Esophagus muscularis mucosa (tissue), 4 donors: ENCODE measurements at regions not wholly inside any gene's neighbourhood (a gene's known extent, or its start where the extent isn't known, plus 50 kb on each side); places are given as distances from the start of the nearest gene placed in this dataset.

ENCODE experiments used
- DNase-seq: peaks from one replicate; pipeline ENCODE4 v3.0.0-alpha.2; 2017; ENCODE audit errors: extremely low spot score
- H3K27ac ChIP-seq, 4 donors: fragments of 200-600 bp; sonication (generic); replicated peaks in 1 of 4; 1 replicate in 3 of 4; 2 replicates in 1 of 4; pipeline ENCODE4 v1.5.1; 2016 to 2019; ENCODE audit warnings: mild to moderate bottlenecking in 1 of 4
- H3K27me3 ChIP-seq, 4 donors: fragments of 200-600 bp; sonication (generic); one replicate each; pipeline versions ENCODE4 v1.5.1 to v1.6.0; 2016 to 2019
- H3K36me3 ChIP-seq, 4 donors: fragments of 200-600 bp; sonication (generic); one replicate each; pipeline ENCODE4 v1.5.1; 2016 to 2019
- H3K4me1 ChIP-seq, 4 donors: fragments of 200-600 bp; sonication (generic); one replicate each; pipeline ENCODE4 v1.5.1; 2016 to 2019
- H3K4me3 ChIP-seq, 4 donors: fragments of 200-600 bp; sonication (generic); 1 replicate in 2 of 4; 2 replicates in 2 of 4; pipeline ENCODE4 v1.5.1; 2016 to 2019; ENCODE audit warnings: mild to moderate bottlenecking in 4 of 4, moderate library complexity in 1 of 4
- H3K9me3 ChIP-seq, 4 donors: fragments of 200-600 bp; sonication (generic); 1 replicate in 3 of 4; 2 replicates in 1 of 4; pipeline ENCODE4 v1.5.1; 2016 to 2019
- EP300 ChIP-seq: sonication (generic); formaldehyde crosslinking; IDR thresholded peaks from one replicate; pipeline ENCODE4 v1.6.1; 2017; ENCODE audit warnings: antibody characterized with exemption
- POLR2A ChIP-seq: fragments of 450-650 bp; IDR thresholded peaks from one replicate; pipeline ENCODE4 v1.6.1; 2017; ENCODE audit warnings: antibody characterized with exemption, moderate library complexity, mild to moderate bottlenecking, low read depth
- POLR2AphosphoS5 ChIP-seq, 2 donors: sonication (generic); formaldehyde crosslinking; IDR thresholded peaks; one replicate each; pipeline ENCODE4 v1.6.1; 2017; ENCODE audit warnings: antibody characterized with exemption in 2 of 2
- WGBS: methylation state at CpG from one replicate; pipeline ENCODE4 v1.1.5; 2018; 5-methylcytosine and 5-hydroxymethylcytosine counted together
- intact Hi-C: fragments of 100-400 bp; cut with DNase I; formaldehyde crosslinking; loops from one replicate; pipeline ENCODE4 v1.15.1; 2023
- TF ChIP-seq, protein P1 (sequence below), 3 experiments: fragments of 200-600 bp in 2 of 3; fragments of 450-650 bp in 1 of 3; sonication (generic) in 2 of 3; IDR thresholded peaks; one replicate each; pipeline ENCODE4 v1.5.1; 2017 to 2019; ENCODE audit warnings: antibody characterized with exemption in 3 of 3, mild to moderate bottlenecking in 2 of 3, moderate library complexity in 1 of 3

DNA sequence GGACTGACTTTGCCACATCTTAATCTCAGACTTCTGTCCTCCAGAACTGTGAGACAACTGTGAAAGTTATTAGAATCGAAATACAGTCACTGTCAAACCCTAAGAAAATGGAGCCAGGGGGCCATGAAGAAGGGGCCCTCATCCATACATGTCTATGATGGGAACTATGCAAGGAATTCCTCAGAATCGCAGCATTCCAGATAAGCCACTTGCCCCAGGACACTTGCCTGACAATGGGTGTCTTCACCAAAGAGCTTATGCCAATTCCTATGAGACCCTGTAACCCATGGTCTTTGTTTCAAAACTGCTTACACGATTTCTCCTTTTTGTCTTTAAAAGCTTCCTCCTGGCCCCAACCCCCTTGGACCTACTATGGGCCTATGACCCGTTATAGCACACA lies 90.4 kb upstream of the FOXP4 start:
- no peak overlapping the region for H3K27ac ChIP-seq
- no peak for TF ChIP-seq POLR2AphosphoS5 (IDR thresholded peaks at IDR 0.05)
- TF ChIP-seq POLR2A, result no peak
- TF ChIP-seq, protein P1, sequence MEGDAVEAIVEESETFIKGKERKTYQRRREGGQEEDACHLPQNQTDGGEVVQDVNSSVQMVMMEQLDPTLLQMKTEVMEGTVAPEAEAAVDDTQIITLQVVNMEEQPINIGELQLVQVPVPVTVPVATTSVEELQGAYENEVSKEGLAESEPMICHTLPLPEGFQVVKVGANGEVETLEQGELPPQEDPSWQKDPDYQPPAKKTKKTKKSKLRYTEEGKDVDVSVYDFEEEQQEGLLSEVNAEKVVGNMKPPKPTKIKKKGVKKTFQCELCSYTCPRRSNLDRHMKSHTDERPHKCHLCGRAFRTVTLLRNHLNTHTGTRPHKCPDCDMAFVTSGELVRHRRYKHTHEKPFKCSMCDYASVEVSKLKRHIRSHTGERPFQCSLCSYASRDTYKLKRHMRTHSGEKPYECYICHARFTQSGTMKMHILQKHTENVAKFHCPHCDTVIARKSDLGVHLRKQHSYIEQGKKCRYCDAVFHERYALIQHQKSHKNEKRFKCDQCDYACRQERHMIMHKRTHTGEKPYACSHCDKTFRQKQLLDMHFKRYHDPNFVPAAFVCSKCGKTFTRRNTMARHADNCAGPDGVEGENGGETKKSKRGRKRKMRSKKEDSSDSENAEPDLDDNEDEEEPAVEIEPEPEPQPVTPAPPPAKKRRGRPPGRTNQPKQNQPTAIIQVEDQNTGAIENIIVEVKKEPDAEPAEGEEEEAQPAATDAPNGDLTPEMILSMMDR (IDR thresholded peaks at IDR 0.05), result no peak
- TF ChIP-seq EP300, result no peak
- H3K4me3 ChIP-seq, result no peak overlapping the region
- 77% methylated on average over 4 of the region's 4 CpGs for WGBS
- H3K9me3 ChIP-seq, result no peaks in the 10 kb centered on the region
- DNase-seq, result no peak
- intact Hi-C loops, result no loop called here
- H3K27me3 ChIP-seq, result no peaks in the 10 kb centered on the region
- H3K4me1 ChIP-seq, result peaks cover 16 to 46% (median 28%) of the 10 kb centered on the region in 4 donors
- no peaks in the 10 kb centered on the region for H3K36me3 ChIP-seq

DNA sequence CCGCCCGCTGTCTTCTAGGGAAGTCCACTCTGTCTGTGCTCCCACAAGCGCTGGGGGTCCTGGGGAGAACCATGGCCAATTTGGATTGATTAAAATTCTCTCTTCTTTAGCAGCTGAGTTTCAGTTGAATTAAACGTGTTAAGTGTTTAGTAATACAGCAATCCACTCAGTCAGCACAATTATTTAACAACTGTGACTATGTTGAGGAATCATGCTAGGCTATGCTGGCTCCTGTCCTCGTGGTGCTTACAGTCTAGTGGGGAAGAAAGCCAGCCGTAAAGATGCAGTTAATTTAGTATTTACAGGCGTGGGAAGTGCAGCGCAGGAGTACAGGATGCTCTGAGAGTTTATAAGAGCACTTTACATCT lies 88.9 kb upstream of the FOXP4 start:
- 89% methylated on average over 8 of the region's 8 CpGs for WGBS
- TF ChIP-seq EP300 (no peak), POLR2A (no peak), POLR2AphosphoS5 (IDR thresholded peaks at IDR 0.05) (no peak)
- TF ChIP-seq, protein P1 (IDR thresholded peaks at IDR 0.05), result no peak
- DNase-seq, result no peak
- intact Hi-C loops, result no loop called here
- H3K9me3 ChIP-seq, result no peaks in the 10 kb centered on the region
- H3K4me1 ChIP-seq, result peaks cover 2 to 32% (median 13%) of the 10 kb centered on the region in 4 donors
- H3K36me3 ChIP-seq, result no peaks in the 10 kb centered on the region
- H3K4me3 ChIP-seq, result no peak overlapping the region
- no peak overlapping the region for H3K27ac ChIP-seq
- no peaks in the 10 kb centered on the region for H3K27me3 ChIP-seq

DNA sequence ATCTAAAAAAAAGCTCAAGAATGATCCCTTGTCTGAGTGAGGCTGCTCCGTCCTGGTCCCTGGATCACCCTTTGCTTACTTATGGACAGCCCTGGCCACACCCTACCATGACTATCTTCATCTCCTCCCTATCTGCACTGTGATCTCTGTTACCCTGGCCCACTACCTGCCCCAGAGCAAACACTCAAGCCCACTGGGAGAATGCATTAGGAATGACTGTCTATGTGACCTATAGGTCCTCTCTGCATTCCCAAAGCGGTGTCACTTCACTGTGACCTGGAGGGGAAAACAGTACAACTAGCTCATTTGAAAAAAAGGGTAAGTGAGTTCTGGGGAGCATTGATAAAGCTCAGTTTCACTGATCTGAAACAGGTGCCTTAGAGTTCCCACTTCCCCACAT lies 86.4 kb upstream of the FOXP4 start:
- Histone ChIP-seq H3K4me1 (peaks cover 0 to 20% (median 7%) of the 10 kb centered on the region in 4 donors), H3K9me3 (no peaks in the 10 kb centered on the region), H3K36me3 (no peaks in the 10 kb centered on the region), H3K27me3 (peaks cover 0 to 8% (median 0%) of the 10 kb centered on the region in 4 donors), H3K4me3 (no peak overlapping the region), H3K27ac (no peak overlapping the region)
- intact Hi-C loops, result loop anchor here (10.0 kb wide), 1 partner anchor 225 kb away; no protein-coding TSS in a partner anchor
- DNase-seq, result no peak
- TF ChIP-seq POLR2AphosphoS5 (IDR thresholded peaks at IDR 0.05) (no peak), POLR2A (no peak), EP300 (no peak)
- TF ChIP-seq, protein P1 (IDR thresholded peaks at IDR 0.05), result no peak
- WGBS, result 91% methylated on average over 2 of the region's 2 CpGs

DNA sequence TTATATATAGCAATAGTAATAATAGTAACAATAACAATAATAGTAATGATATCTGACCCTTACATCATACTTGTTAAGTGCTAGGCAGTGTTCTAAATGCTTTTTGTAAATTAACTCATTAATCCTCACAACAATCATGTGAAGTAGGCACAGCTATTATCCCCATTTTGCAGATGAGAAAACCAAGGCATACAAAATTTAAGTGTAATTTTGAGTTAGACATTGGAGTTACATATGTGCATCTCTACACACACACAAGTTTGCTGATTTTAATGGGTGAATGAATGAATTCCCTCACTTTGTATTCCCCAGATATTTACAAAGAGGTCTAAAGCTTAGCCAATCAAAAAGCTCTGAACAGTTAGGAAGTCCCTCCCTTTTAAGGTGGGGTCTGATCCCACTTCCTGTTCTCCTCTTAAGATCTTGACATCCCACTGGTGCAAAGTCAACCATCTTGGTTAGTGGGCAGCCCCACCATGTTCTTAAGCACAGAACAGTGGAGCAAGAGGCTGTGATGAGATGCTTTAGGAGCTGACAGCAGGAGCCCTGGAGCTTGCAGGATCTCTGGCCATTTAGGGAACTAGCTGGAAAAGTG lies 85.3 kb upstream of the FOXP4 start:
- no peak overlapping the region for H3K27ac ChIP-seq
- TF ChIP-seq POLR2A, result no peak
- TF ChIP-seq, protein P1 (IDR thresholded peaks at IDR 0.05), result no peak
- no peak for TF ChIP-seq EP300
- TF ChIP-seq POLR2AphosphoS5 (IDR thresholded peaks at IDR 0.05), result no peak
- no peak for DNase-seq
- no peaks in the 10 kb centered on the region for H3K9me3 ChIP-seq
- H3K27me3 ChIP-seq, result peaks cover 0 to 19% (median 0%) of the 10 kb centered on the region in 4 donors
- H3K4me3 ChIP-seq, result no peak overlapping the region
- peaks cover 0 to 14% (median 7%) of the 10 kb centered on the region in 4 donors for H3K4me1 ChIP-seq
- H3K36me3 ChIP-seq, result no peaks in the 10 kb centered on the region
- intact Hi-C loops, result loop anchor here (10.0 kb wide), 1 partner anchor 224 kb away; no protein-coding TSS in a partner anchor

DNA sequence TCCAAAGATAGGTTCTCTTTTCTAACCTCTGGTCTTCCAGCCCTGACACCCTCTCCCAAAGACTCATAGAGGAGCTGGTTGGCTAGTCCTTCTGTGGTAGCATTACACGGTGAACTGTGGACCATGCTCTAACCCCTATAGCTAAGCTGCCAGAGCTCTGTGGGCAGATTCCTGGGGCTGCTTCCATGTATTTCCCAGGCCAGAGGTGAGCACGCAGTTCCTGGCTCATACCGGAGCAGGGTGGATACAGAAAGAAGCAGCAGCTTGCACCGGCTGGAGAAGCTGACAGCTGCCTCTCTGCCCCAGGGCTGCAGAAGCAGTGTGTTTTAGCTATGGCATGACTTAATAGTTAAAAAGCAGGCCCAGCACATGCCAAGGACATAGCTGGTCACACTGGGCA lies 84.1 kb upstream of the FOXP4 start:
- 91% methylated on average over 4 of the region's 4 CpGs for WGBS
- peaks cover 0 to 21% (median 0%) of the 10 kb centered on the region in 4 donors for H3K27me3 ChIP-seq
- peaks cover 0 to 2% (median under 1%) of the 10 kb centered on the region in 4 donors for H3K4me1 ChIP-seq
- TF ChIP-seq POLR2A, result no peak
- H3K9me3 ChIP-seq, result no peaks in the 10 kb centered on the region
- intact Hi-C loops, result loop anchor here (2.0 to 10.0 kb wide), 2 partner anchors 129 to 223 kb away; no protein-coding TSS in a partner anchor
- no peak overlapping the region for H3K4me3 ChIP-seq
- no peak overlapping the region for H3K27ac ChIP-seq
- no peak for DNase-seq
- H3K36me3 ChIP-seq, result no peaks in the 10 kb centered on the region
